Osteoblast (primary cell): ENCODE measurements at regions not wholly inside any gene's neighbourhood (a gene's known extent, or its start where the extent isn't known, plus 50 kb on each side); places are given as distances from the start of the nearest gene placed in this dataset.

Experiments used
- DNase-seq: peaks from one replicate; pipeline ENCODE4 v3.0.0; 2011; ENCODE audit warnings: low spot score, mixed read lengths; ENCODE audit not compliant: insufficient read length; ENCODE audit errors: missing footprints
- H2AFZ ChIP-seq: 2 replicates; pipeline ENCODE4 v1.6.0; 2011; ENCODE audit warnings: mild to moderate bottlenecking, low read length
- H3K27ac ChIP-seq: 2 replicates; pipeline ENCODE4 v1.5.1; 2011; ENCODE audit warnings: mild to moderate bottlenecking, low read depth, low read length, moderate library complexity
- H3K27me3 ChIP-seq: 2 replicates; pipeline ENCODE4 v1.6.0; 2012; ENCODE audit warnings: mild to moderate bottlenecking, control low read depth, inconsistent platforms, low read length, moderate library complexity; ENCODE audit not compliant: insufficient read depth
- H3K36me3 ChIP-seq: 2 replicates; pipeline ENCODE4 v1.5.1; 2011; ENCODE audit warnings: mild to moderate bottlenecking, low read length, control low read depth, moderate library complexity; ENCODE audit not compliant: insufficient read depth
- H3K4me1 ChIP-seq: 2 replicates; pipeline ENCODE4 v1.5.1; 2011; ENCODE audit warnings: mild to moderate bottlenecking, low read length, control low read depth, moderate library complexity; ENCODE audit not compliant: insufficient read depth
- H3K4me2 ChIP-seq: 2 replicates; pipeline ENCODE4 v1.6.0; 2011; ENCODE audit warnings: mild to moderate bottlenecking, low read length; ENCODE audit not compliant: insufficient read depth
- H3K4me3 ChIP-seq: fragments of 200-600 bp; sonication (generic); 3 replicates; pipeline ENCODE4 v1.5.1; 2012; ENCODE audit warnings: mild to moderate bottlenecking, low read length, inconsistent platforms; ENCODE audit not compliant: insufficient read depth
- H3K79me2 ChIP-seq: 2 replicates; pipeline ENCODE4 v1.6.0; 2012; ENCODE audit warnings: mild to moderate bottlenecking, low read length, control low read depth, inconsistent platforms; ENCODE audit not compliant: insufficient read depth
- H3K9me3 ChIP-seq: 2 replicates; pipeline ENCODE4 v1.5.1; 2011; ENCODE audit warnings: low read depth, low read length, control low read depth
- H4K20me1 ChIP-seq: 2 replicates; pipeline ENCODE4 v1.6.0; 2012; ENCODE audit warnings: mild to moderate bottlenecking, low read length, control low read depth; ENCODE audit not compliant: insufficient read depth
- TF ChIP-seq, protein P1 (sequence below): IDR thresholded peaks from 2 replicates; pipeline ENCODE4 v1.5.1; 2011; ENCODE audit warnings: mild to moderate bottlenecking, low read depth, low read length, moderate library complexity; ENCODE audit errors: extremely low read depth

DNA sequence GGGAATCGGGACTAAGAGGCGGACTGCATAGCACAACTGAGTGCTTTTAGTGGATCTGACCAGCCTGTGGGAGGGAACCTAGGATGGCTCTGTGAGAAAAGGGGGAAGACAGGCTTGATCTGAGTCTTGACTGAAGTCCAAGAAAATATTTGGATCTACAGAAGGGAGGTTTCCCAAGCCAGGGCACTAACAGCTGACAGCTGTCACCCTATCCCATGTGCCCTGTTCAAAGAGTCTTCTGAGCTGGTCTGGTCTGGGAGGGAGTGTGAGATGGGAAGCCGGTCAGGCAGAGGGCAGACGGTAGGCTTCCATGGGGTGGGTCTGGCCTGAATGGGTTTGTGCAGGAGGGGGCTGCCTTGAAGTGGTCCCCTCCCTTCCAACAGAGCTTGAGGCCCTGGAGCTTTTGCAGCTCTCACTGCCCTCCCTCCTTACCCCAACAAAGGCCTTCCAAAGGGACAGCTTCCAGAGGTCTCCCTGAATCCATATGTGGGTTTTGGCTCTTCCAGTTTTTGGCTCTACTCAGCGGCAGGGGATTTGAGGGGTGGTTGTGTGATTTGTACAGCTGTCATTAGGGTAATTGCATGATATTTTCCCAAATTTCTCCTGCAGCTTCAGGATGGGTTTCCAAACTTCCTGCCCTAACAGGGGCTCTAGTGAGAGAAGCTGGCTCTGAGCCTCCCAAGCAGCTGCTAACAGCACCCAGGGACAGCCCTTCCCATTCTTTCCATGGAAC is 643.7 kb downstream of the BCOR start:
- Histone ChIP-seq H3K4me3 (no peak overlapping the region), H3K9me3 (no peaks in the 10 kb centered on the region), H2AFZ (no peak overlapping the region), H3K4me2 (no peak overlapping the region), H3K27ac (no peak overlapping the region), H3K4me1 (no peaks in the 10 kb centered on the region), H4K20me1 (no peaks in the 10 kb centered on the region), H3K27me3 (peaks cover 39% of the 10 kb centered on the region), H3K79me2 (no peaks in the 10 kb centered on the region), H3K36me3 (no peaks in the 10 kb centered on the region)
- TF ChIP-seq, protein P1, sequence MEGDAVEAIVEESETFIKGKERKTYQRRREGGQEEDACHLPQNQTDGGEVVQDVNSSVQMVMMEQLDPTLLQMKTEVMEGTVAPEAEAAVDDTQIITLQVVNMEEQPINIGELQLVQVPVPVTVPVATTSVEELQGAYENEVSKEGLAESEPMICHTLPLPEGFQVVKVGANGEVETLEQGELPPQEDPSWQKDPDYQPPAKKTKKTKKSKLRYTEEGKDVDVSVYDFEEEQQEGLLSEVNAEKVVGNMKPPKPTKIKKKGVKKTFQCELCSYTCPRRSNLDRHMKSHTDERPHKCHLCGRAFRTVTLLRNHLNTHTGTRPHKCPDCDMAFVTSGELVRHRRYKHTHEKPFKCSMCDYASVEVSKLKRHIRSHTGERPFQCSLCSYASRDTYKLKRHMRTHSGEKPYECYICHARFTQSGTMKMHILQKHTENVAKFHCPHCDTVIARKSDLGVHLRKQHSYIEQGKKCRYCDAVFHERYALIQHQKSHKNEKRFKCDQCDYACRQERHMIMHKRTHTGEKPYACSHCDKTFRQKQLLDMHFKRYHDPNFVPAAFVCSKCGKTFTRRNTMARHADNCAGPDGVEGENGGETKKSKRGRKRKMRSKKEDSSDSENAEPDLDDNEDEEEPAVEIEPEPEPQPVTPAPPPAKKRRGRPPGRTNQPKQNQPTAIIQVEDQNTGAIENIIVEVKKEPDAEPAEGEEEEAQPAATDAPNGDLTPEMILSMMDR = no peak
- no peak for DNase-seq

DNA sequence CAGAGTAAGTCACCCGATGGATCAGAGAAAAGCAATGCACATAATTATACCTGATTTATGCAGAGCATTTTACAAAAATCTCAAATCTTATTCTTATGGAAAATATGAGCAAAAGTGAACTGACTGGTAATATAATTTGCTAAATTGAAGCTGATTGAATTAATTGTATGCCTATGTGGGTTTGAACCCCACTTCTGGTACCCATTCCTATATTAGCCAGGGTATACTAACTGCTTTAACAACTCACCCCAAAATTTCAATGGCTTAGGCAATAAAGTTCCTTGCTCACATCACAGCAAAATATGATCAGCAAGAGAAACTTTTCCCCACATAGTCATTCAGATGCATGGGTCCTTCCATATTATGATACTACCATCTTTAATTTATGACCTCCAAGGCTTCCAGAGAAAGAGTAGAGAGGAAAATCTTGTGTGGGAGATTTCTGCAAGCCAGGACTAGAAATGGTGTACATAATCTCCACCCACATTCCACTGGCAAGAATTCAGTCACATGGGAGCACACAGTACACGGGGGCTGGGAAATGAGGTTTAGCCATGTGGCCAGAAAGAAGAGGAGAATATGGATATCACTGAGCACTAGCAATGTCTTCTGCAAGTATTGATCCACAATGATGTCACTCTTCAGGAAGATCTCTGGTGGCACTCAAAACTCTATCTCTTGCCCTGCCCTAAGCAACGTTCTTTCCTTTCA is 640.7 kb downstream of the BCOR start:
- Histone ChIP-seq H3K4me3 (no peak overlapping the region), H3K9me3 (no peaks in the 10 kb centered on the region), H3K4me1 (no peaks in the 10 kb centered on the region), H3K79me2 (no peaks in the 10 kb centered on the region), H3K4me2 (no peak overlapping the region), H4K20me1 (no peaks in the 10 kb centered on the region), H3K27me3 (peaks cover 32% of the 10 kb centered on the region), H3K27ac (no peak overlapping the region), H3K36me3 (no peaks in the 10 kb centered on the region), H2AFZ (no peak overlapping the region)
- TF ChIP-seq, protein P1 = no peak
- no peak for DNase-seq

DNA sequence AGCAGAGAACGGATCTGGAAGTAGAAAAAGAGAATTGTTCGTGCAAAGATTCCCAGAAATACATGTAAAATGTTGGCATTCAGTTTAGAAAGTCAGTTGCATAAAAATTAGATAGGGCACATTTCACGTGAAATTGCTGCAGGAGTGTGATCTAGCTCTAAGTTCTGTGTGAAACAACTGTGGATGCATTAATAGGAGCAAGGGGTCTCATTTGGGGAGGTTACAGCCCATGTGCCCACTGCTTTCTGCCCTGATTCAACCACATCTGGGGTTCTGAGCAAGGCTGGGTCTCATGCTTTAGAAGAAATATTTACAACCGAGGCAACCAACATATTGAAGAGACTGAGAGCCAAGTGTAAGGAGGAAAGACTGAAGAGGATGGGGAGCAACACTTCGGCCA is 639.0 kb downstream of the BCOR start:
- no peak for DNase-seq
- H3K79me2 ChIP-seq = no peaks in the 10 kb centered on the region
- H3K27ac ChIP-seq = no peak overlapping the region
- no peaks in the 10 kb centered on the region for H4K20me1 ChIP-seq
- H3K27me3 ChIP-seq = peaks cover 38% of the 10 kb centered on the region
- no peak overlapping the region for H3K4me3 ChIP-seq
- no peaks in the 10 kb centered on the region for H3K9me3 ChIP-seq
- H2AFZ ChIP-seq = no peak overlapping the region
- TF ChIP-seq, protein P1 = no peak
- no peaks in the 10 kb centered on the region for H3K36me3 ChIP-seq
- H3K4me1 ChIP-seq = no peaks in the 10 kb centered on the region
- H3K4me2 ChIP-seq = no peak overlapping the region

DNA sequence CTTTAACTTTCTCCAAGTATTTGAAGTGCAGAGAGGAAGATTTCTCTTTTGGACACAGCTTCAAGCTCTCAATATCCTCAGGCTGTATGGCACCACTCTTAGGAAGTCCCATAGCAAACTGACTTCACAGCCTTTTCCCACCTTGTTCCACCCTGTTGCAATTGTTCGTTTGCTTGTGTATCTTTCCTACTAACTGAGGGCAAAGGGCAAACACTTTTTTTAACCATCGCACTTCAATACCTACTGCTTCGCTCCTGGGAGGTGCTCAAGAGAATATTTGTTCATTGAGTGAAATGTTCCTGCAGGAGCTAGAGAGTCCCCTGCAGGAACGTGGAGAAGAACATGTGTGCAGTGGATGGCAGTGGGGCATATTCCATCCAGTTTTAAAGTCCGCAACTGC is 638.6 kb downstream of the BCOR start:
- no peak for DNase-seq
- no peak overlapping the region for H2AFZ ChIP-seq
- no peaks in the 10 kb centered on the region for H3K79me2 ChIP-seq
- H3K9me3 ChIP-seq = no peaks in the 10 kb centered on the region
- H4K20me1 ChIP-seq = no peaks in the 10 kb centered on the region
- H3K27me3 ChIP-seq = peaks cover 36% of the 10 kb centered on the region
- no peak overlapping the region for H3K4me2 ChIP-seq
- TF ChIP-seq, protein P1 = no peak
- no peak overlapping the region for H3K27ac ChIP-seq
- H3K36me3 ChIP-seq = no peaks in the 10 kb centered on the region
- H3K4me3 ChIP-seq = no peak overlapping the region
- no peaks in the 10 kb centered on the region for H3K4me1 ChIP-seq
